K562 (cell line): ENCODE measurements at regions not wholly inside any gene's neighbourhood (a gene's known extent, or its start where the extent isn't known, plus 50 kb on each side); places are given as distances from the start of the nearest gene placed in this dataset.

Source experiments
- ATAC-seq: fragments of 200-7000 bp; cut with Tn5 transposase; 3 replicates; pipeline ENCODE4 v1.9.1; 2020; ENCODE audit warnings: moderate library complexity
- BruUV-seq: library from RNA; stranded (reverse); fragments of 400-500 nt; replicated peaks from 2 replicates; lab custom pipeline; 2021; lab: Mats Ljungman, UMichigan
- CTCF ChIA-PET: fragments of 300-600 bp; formaldehyde crosslinking; extraction: SDS; loops from one replicate; lab custom pipeline; 2021; ENCODE audit warnings: low intra/inter-chr PET ratio; lab: Yijun Ruan, JAX
- POLR2A ChIA-PET: fragments of 300-600, 350-650 bp; sonication (Branson Sonifier 250); formaldehyde crosslinking; extraction: SDS; loops from one replicate; lab custom pipeline; 2021; ENCODE audit warnings: antibody characterized with exemption, inconsistent platforms; lab: Yijun Ruan, JAX
- DNase-seq, 4 experiments: peaks; one replicate each; pipeline versions ENCODE4 v3.0.0 to v3.0.0-alpha.2; 2011 to 2018; ENCODE audit warnings: low spot score in 3 of 4, mixed read lengths in 3 of 4; ENCODE audit errors: extremely low read depth in 1 of 4
- FAIRE-seq: peaks from 2 replicates; lab custom pipeline; 2011; peaks lifted over from hg19 to GRCh38; lab: Jason Lieb, UNC
- H2AFZ ChIP-seq: 2 replicates; pipeline ENCODE4 v1.6.0; 2011; ENCODE audit warnings: low read depth, low read length, control low read depth, inconsistent platforms
- H3K27ac ChIP-seq: fragments of 200-600 bp; 3 replicates; pipeline ENCODE4 v1.8.0; 2011; ENCODE audit warnings: low read depth, mild to moderate bottlenecking, control low read depth, inconsistent platforms, low read length, moderate library complexity, mixed read lengths; ENCODE audit errors: extremely low read depth
- H3K27me3 ChIP-seq, 2 experiments: fragments of 300-600 bp in 1 of 2; 2 replicates in 1 of 2; 3 replicates in 1 of 2; pipeline versions ENCODE4 v1.6.0 to v1.8.0; 2011; ENCODE audit warnings: inconsistent platforms in 2 of 2, low read length in 2 of 2, mild to moderate bottlenecking in 1 of 2, mixed read lengths in 1 of 2, moderate library complexity in 1 of 2; ENCODE audit not compliant: control insufficient read depth in 2 of 2, insufficient read depth in 2 of 2
- H3K36me3 ChIP-seq: fragments of 300-600 bp; 3 replicates; pipeline ENCODE4 v1.8.0; 2011; ENCODE audit warnings: mild to moderate bottlenecking, low read length, inconsistent platforms; ENCODE audit not compliant: control insufficient read depth, insufficient read depth
- H3K4me1 ChIP-seq, 2 experiments: fragments of 200-600 bp in 1 of 2; replicated peaks in 1 of 2; 2 replicates in 1 of 2; 3 replicates in 1 of 2; pipeline versions ENCODE4 v1.5.1 to v1.8.0; 2011; ENCODE audit warnings: inconsistent platforms in 2 of 2, low read length in 2 of 2, mild to moderate bottlenecking in 1 of 2, mixed read lengths in 1 of 2, moderate library complexity in 1 of 2; ENCODE audit not compliant: control insufficient read depth in 2 of 2, insufficient read depth in 2 of 2
- H3K4me2 ChIP-seq: 2 replicates; pipeline ENCODE4 v1.6.1; 2011; ENCODE audit warnings: low read length, control low read depth, inconsistent platforms, mixed read lengths; ENCODE audit not compliant: insufficient read depth
- H3K4me3 ChIP-seq: fragments of 200-600 bp; sonication (generic), shearing (Covaris generic); 2 replicates; pipeline ENCODE4 v1.5.1; 2016; ENCODE audit warnings: control low read depth, inconsistent platforms
- H3K79me2 ChIP-seq: fragments of 200-600 bp; 3 replicates; pipeline ENCODE4 v1.8.0; 2011; ENCODE audit warnings: low read length, inconsistent platforms; ENCODE audit not compliant: control insufficient read depth, insufficient read depth
- H3K9ac ChIP-seq, 2 experiments: 2 replicates each; pipeline versions ENCODE4 v1.6.0 to v1.6.1; 2011; ENCODE audit warnings: low read depth in 2 of 2, low read length in 2 of 2, control low read depth in 1 of 2, inconsistent platforms in 1 of 2, mild to moderate bottlenecking in 1 of 2, mixed read lengths in 1 of 2; ENCODE audit not compliant: insufficient read depth in 1 of 2
- H3K9me1 ChIP-seq: one replicate; pipeline ENCODE4 v1.6.0; 2011; ENCODE audit warnings: inconsistent platforms, mild to moderate bottlenecking, low read length, moderate library complexity; ENCODE audit not compliant: control insufficient read depth, insufficient read depth
- H3K9me3 ChIP-seq: replicated peaks from 2 replicates; pipeline ENCODE4 v1.5.1; 2011; ENCODE audit warnings: low read depth, low read length, inconsistent platforms; ENCODE audit not compliant: control insufficient read depth, insufficient read depth
- H4K20me1 ChIP-seq: replicated peaks from 2 replicates; pipeline ENCODE4 v1.6.1; 2011; ENCODE audit warnings: low read length, inconsistent platforms, mixed read lengths; ENCODE audit not compliant: control insufficient read depth, insufficient read depth
- BMI1 ChIP-seq: fragments of 150-350 bp; IDR thresholded peaks from 2 replicates; pipeline ENCODE4 v1.6.1; 2014; ENCODE audit warnings: low read length
- CBX5 ChIP-seq: IDR thresholded peaks from 2 replicates; pipeline ENCODE4 v1.6.1; 2014; ENCODE audit warnings: low read depth, borderline replicate concordance
- CTBP1 ChIP-seq: fragments of 450-650 bp; IDR thresholded peaks from 2 replicates; pipeline ENCODE4 v1.6.1; 2016; ENCODE audit warnings: borderline replicate concordance
- HCFC1 ChIP-seq: IDR thresholded peaks from 2 replicates; pipeline ENCODE4 v1.6.1; 2012; ENCODE audit warnings: low read depth, low read length, improper control_type of control experiment
- ZNF586 ChIP-seq: fragments of 450-650 bp; formaldehyde crosslinking; conservative IDR thresholded peaks from 2 replicates; pipeline ENCODE4 v1.4.0; 2020; ENCODE audit warnings: mild to moderate bottlenecking, moderate library complexity
- ZNF695 ChIP-seq: fragments of 450-650 bp; formaldehyde crosslinking; IDR thresholded peaks from 2 replicates; pipeline ENCODE4 v1.4.0; 2020; ENCODE audit warnings: mild to moderate bottlenecking, moderate library complexity
- ZNF77 ChIP-seq: fragments of 250-450 bp; sonication (Bioruptor Pico); IDR thresholded peaks from 2 replicates; pipeline ENCODE4 v1.5.0; 2020
- ZNF830 ChIP-seq: fragments of 250-450 bp; sonication (Bioruptor Pico); IDR thresholded peaks from 2 replicates; pipeline ENCODE4 v1.5.0; 2021; ENCODE audit warnings: mild to moderate bottlenecking
- WGBS: fragments of 100-300 bp; shearing (Covaris generic); methylation state at CpG from one replicate; pipeline ENCODE4 v1.1.6; 2016; ENCODE audit warnings: low coverage, mixed read lengths; ENCODE audit not compliant: insufficient coverage; ENCODE audit errors: missing lambda C conversion rate; 5-methylcytosine and 5-hydroxymethylcytosine counted together
- in situ Hi-C: fragments of 300-500 bp; cut with MboI; formaldehyde crosslinking; loops from 4 replicates; pipeline ENCODE4 v1.15.0; 2018; ENCODE audit warnings: inconsistent platforms, mixed read lengths
- intact Hi-C: fragments of 100-400 bp; cut with micrococcal nuclease; formaldehyde crosslinking; loops from 2 replicates; pipeline ENCODE4 v1.14.2; 2022
- TF ChIP-seq, protein P1 (sequence below): sonication (generic); formaldehyde crosslinking; IDR thresholded peaks from 2 replicates; pipeline ENCODE4 v1.8.0; 2022; ENCODE audit warnings: mild to moderate bottlenecking, missing genetic modification reagents
- TF ChIP-seq, protein P2 (sequence below): fragments of 450-650 bp; formaldehyde crosslinking; IDR thresholded peaks from 2 replicates; pipeline ENCODE4 v1.4.0; 2020; ENCODE audit warnings: mild to moderate bottlenecking

DNA sequence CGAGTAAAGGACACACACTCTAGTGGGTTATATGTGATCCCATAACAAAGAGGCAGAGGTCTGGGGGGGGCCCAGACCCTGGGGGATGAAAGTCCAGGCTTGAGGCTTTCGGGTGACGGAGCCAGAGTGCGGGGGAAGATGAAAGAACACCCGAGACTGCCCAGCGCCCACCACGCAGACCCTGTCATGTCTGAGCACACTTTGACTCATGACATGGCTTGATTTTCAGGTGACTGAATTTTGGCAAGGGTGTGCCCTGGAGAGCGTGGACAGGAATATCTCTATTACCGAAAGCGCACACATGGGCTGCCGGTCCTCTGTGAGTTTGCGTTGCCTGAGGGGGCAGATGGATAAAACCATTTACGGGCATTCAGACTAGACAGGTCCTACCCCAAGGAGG, 192.0 kb upstream of the SOX1 start:
- no peak for DNase-seq
- Histone ChIP-seq H3K4me1 (no peaks in the 10 kb centered on the region), H3K4me2 (no peak overlapping the region), H3K9me1 (no peaks in the 10 kb centered on the region), H3K9ac (no peak overlapping the region), H3K9me3 (no peaks in the 10 kb centered on the region)
- TF ChIP-seq ZNF830 (CRISPR knock-in tag) (no peak), HCFC1 (no peak), CBX5 (no peak), ZNF586 (CRISPR knock-in tag) (no peak), ZNF77 (CRISPR knock-in tag) (no peak), BMI1 (no peak), ZNF695 (CRISPR knock-in tag) (no peak), CTBP1 (no peak)
- TF ChIP-seq, protein P1, sequence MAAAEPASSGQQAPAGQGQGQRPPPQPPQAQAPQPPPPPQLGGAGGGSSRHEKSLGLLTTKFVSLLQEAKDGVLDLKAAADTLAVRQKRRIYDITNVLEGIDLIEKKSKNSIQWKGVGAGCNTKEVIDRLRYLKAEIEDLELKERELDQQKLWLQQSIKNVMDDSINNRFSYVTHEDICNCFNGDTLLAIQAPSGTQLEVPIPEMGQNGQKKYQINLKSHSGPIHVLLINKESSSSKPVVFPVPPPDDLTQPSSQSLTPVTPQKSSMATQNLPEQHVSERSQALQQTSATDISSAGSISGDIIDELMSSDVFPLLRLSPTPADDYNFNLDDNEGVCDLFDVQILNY (CRISPR knock-in tag): no peak
- TF ChIP-seq, protein P2, sequence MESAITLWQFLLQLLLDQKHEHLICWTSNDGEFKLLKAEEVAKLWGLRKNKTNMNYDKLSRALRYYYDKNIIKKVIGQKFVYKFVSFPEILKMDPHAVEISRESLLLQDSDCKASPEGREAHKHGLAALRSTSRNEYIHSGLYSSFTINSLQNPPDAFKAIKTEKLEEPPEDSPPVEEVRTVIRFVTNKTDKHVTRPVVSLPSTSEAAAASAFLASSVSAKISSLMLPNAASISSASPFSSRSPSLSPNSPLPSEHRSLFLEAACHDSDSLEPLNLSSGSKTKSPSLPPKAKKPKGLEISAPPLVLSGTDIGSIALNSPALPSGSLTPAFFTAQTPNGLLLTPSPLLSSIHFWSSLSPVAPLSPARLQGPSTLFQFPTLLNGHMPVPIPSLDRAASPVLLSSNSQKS: no peak
- TF ChIP-seq, all 486 proteins: peak for 0
- Histone ChIP-seq H3K27me3 (peaks cover 0 to 10% of the 10 kb centered on the region in 2 experiments; a peak in 2 of 5 replicates), H3K36me3 (no peaks in the 10 kb centered on the region), H4K20me1 (no peaks in the 10 kb centered on the region), H3K4me3 (no peak overlapping the region), H3K79me2 (no peaks in the 10 kb centered on the region), H2AFZ (no peak overlapping the region), H3K27ac (no peak overlapping the region)
- POLR2A ChIA-PET: no interaction called here
- in situ Hi-C loops: no loop called here
- no TSS peak for BruUV-seq
- CTCF ChIA-PET: no interaction called here
- 0% methylated on average over 10 of the region's 13 CpGs for WGBS
- ATAC-seq (no peak), FAIRE-seq (no peak)
- intact Hi-C loops: no loop called here
